ENCODE measurements at regions not wholly inside any gene's neighbourhood (a gene's known extent, or its start where the extent isn't known, plus 50 kb on each side); places are given as distances from the start of the nearest gene placed in this dataset.

DNA sequence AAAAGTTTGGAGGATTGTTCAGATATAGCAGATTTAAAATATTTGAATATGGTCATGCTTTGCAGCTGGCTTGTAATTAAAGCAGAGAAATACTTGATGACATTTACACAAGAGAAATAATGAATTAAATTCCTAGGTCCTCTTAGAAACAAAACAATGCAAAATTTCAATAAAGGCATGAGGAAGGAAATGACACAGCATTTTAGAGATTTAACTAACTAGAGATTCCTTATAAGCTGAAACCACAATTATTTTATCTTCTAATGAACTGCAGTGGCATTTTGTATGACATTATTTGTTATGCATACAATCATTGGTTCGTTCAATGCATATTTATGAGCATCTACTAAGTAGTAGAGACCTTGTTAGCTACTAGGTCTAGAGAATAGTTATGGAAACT lies 490.9 kb downstream of the ZWINT start:
- TF ChIP-seq ARNTL (CRISPR knock-in tag; IDR thresholded peaks at IDR 0.05; ENCODE audit: borderline replicate concordance, low read depth), result no peak
- TF ChIP-seq ZFP30 (CRISPR knock-in tag; IDR thresholded peaks at IDR 0.05), result no peak
- TF ChIP-seq ZNF70 (CRISPR knock-in tag; IDR thresholded peaks at IDR 0.05), result no peak
- TF ChIP-seq RARB (CRISPR knock-in tag; IDR thresholded peaks at IDR 0.05), result no peak
- no peak for TF ChIP-seq ESRRG (CRISPR knock-in tag; IDR thresholded peaks at IDR 0.05)
- TF ChIP-seq CSDC2 (CRISPR knock-in tag; IDR thresholded peaks at IDR 0.05), result no peak
- no peak for TF ChIP-seq ZFP3 (CRISPR knock-in tag; IDR thresholded peaks at IDR 0.05)
- TF ChIP-seq ZNF565 (CRISPR knock-in tag; conservative IDR thresholded peaks at IDR 0.05; ENCODE audit: low read depth), result no peak
- no peak for TF ChIP-seq PATZ1 (CRISPR knock-in tag; IDR thresholded peaks at IDR 0.05; ENCODE audit: borderline replicate concordance)
- ATAC-seq, result no peak

DNA sequence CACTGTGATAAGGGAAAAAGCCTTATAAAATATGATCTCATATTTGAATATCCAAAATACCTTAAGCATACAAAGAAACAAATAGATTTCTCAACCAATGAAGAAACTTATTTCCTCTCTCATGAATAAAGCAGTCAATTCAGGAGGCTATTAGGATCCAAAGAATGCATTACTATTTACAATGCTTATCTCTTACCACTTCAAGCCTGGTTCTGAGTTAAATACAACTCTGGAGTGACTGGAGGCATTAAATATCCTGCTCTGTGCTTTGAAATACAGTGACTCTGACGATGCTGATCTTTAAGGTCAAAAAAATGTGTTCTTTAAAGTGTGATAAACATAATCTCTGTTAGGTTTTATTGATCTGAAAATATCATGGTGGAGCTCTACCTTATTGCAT lies 493.2 kb downstream of the ZWINT start:
- ATAC-seq, result no peak
- TF ChIP-seq PPARA (CRISPR knock-in tag; IDR thresholded peaks at IDR 0.05; ENCODE audit: borderline replicate concordance), result no peak
- TF ChIP-seq ESRRG (CRISPR knock-in tag; IDR thresholded peaks at IDR 0.05), result no peak
- no peak for TF ChIP-seq BACH2 (CRISPR knock-in tag; IDR thresholded peaks at IDR 0.05; ENCODE audit: borderline replicate concordance)
- no peak for TF ChIP-seq ZC3H10 (CRISPR knock-in tag; IDR thresholded peaks at IDR 0.05)
- TF ChIP-seq ISL1 (CRISPR knock-in tag; IDR thresholded peaks at IDR 0.05), result no peak

- ATAC-seq, result no peak
- TF ChIP-seq CSDC2 (CRISPR knock-in tag; IDR thresholded peaks at IDR 0.05) (no peak), OSR1 (CRISPR knock-in tag; IDR thresholded peaks at IDR 0.05) (no peak), POU6F1 (CRISPR knock-in tag; IDR thresholded peaks at IDR 0.05; ENCODE audit: borderline replicate concordance, low read depth) (no peak), ARNTL (CRISPR knock-in tag; IDR thresholded peaks at IDR 0.05; ENCODE audit: borderline replicate concordance, low read depth) (no peak), ISL1 (CRISPR knock-in tag; IDR thresholded peaks at IDR 0.05) (no peak), TOX (CRISPR knock-in tag; IDR thresholded peaks at IDR 0.05; ENCODE audit: borderline replicate concordance) (no peak), ZFP30 (CRISPR knock-in tag; IDR thresholded peaks at IDR 0.05) (no peak), ZFP3 (CRISPR knock-in tag; IDR thresholded peaks at IDR 0.05) (no peak), ZNF565 (CRISPR knock-in tag; conservative IDR thresholded peaks at IDR 0.05; ENCODE audit: low read depth) (no peak)
Measured at GRCh38 chr10:55858730-55859129, 502.3 kb downstream of the ZWINT start.

DNA sequence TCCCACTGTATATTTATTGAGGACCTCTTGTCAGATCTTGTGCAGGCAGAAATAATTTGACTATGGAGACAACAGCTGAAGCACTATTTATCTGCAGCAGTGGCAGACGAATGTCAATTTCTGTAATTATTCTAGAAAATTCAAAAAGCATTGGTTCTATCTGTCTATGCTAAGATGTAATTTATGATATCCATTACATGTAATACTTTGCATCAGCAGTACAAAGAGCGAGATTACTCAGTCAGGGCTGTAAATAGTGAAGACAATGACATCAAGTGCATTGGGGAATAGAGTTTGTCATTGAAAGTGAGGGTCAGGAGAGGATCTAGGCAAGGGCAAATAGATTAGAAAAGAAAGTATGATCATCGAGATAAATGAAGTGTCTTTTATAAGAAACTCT lies 508.2 kb downstream of the ZWINT start:
- TF ChIP-seq ZNF565 (CRISPR knock-in tag; conservative IDR thresholded peaks at IDR 0.05; ENCODE audit: low read depth) (no peak), PATZ1 (CRISPR knock-in tag; IDR thresholded peaks at IDR 0.05; ENCODE audit: borderline replicate concordance) (no peak), ARNTL (CRISPR knock-in tag; IDR thresholded peaks at IDR 0.05; ENCODE audit: borderline replicate concordance, low read depth) (no peak)
- ATAC-seq, result no peak

GRCh38 chr10:55837273-55837672 lies 523.8 kb downstream of the ZWINT start:
- TF ChIP-seq ESRRG (CRISPR knock-in tag; IDR thresholded peaks at IDR 0.05), result no peak
- no peak for ATAC-seq

DNA sequence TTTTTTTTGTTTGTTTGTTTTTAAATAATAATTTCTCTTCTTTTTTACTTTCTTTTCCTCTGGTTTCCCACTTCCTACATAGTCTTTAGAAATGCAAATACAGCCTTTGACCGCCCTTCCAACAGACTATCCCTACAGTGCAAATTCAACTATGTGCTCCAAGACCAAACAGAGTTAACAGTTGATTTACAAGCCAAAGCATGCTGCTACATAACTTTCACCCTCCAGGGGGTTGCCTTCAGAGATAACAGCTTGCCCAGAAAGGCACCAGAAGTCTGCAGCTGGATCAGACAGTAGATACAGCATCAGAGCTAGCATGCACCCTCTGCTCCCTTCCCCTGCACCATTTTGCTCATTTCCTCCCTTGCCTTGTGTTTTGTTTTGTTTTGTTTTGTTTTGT lies 539.0 kb downstream of the ZWINT start:
- ATAC-seq, result no peak
- TF ChIP-seq ZNF8 (CRISPR knock-in tag; IDR thresholded peaks at IDR 0.05) (no peak), ISL1 (CRISPR knock-in tag; IDR thresholded peaks at IDR 0.05) (no peak), PATZ1 (CRISPR knock-in tag; IDR thresholded peaks at IDR 0.05; ENCODE audit: borderline replicate concordance) (no peak), BACH2 (CRISPR knock-in tag; IDR thresholded peaks at IDR 0.05; ENCODE audit: borderline replicate concordance) (no peak), OSR1 (CRISPR knock-in tag; IDR thresholded peaks at IDR 0.05) (no peak), PPARA (CRISPR knock-in tag; IDR thresholded peaks at IDR 0.05; ENCODE audit: borderline replicate concordance) (no peak), TCF4 (CRISPR knock-in tag; IDR thresholded peaks at IDR 0.05; ENCODE audit: borderline replicate concordance) (no peak), RARB (CRISPR knock-in tag; IDR thresholded peaks at IDR 0.05) (no peak), ZC3H10 (CRISPR knock-in tag; IDR thresholded peaks at IDR 0.05) (no peak), POU6F1 (CRISPR knock-in tag; IDR thresholded peaks at IDR 0.05; ENCODE audit: borderline replicate concordance, low read depth) (no peak), SNAI2 (CRISPR knock-in tag; IDR thresholded peaks at IDR 0.05) (no peak), ESRRG (CRISPR knock-in tag; IDR thresholded peaks at IDR 0.05) (no peak), ZFP3 (CRISPR knock-in tag; IDR thresholded peaks at IDR 0.05) (no peak), ZNF70 (CRISPR knock-in tag; IDR thresholded peaks at IDR 0.05) (no peak)
- TF ChIP-seq, protein P1, sequence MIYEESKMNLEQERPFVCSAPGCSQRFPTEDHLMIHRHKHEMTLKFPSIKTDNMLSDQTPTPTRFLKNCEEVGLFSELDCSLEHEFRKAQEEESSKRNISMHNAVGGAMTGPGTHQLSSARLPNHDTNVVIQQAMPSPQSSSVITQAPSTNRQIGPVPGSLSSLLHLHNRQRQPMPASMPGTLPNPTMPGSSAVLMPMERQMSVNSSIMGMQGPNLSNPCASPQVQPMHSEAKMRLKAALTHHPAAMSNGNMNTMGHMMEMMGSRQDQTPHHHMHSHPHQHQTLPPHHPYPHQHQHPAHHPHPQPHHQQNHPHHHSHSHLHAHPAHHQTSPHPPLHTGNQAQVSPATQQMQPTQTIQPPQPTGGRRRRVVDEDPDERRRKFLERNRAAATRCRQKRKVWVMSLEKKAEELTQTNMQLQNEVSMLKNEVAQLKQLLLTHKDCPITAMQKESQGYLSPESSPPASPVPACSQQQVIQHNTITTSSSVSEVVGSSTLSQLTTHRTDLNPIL (CRISPR knock-in tag; IDR thresholded peaks at IDR 0.05; ENCODE audit: low read depth), result no peak
